Iris pigment epithelial cell (primary cell): ENCODE measurements at regions not wholly inside any gene's neighbourhood (a gene's known extent, or its start where the extent isn't known, plus 50 kb on each side); places are given as distances from the start of the nearest gene placed in this dataset.
"Not testable (repeated sequence)": the region's sequence is repeated elsewhere in the genome, so short reads cannot be mapped to it uniquely, and the experiment has no call there.

ENCODE experiments used
- DNase-seq: peaks from one replicate; pipeline ENCODE4 v3.0.0-alpha.2; 2011; ENCODE audit warnings: low read depth

DNA sequence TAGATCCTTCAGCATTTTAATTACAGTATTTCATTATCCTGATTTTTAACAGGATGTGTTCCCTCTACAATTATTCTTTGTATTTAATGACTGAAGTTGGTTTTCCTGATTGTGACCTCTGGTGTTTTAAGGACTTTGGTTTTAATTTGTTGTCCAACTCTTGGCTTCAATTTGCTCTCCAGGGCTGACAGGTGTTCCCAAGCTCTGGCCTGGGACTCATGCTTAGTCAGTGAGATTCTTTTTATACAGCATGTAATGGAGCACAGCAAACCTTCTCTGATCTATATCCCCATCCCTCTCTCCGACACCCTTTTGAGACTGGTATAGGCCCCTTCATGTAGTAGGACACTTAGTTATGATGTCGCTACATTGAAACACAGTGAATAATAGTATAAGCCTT is 896.3 kb downstream of the TSN start:
- DNase-seq: no peak

DNA sequence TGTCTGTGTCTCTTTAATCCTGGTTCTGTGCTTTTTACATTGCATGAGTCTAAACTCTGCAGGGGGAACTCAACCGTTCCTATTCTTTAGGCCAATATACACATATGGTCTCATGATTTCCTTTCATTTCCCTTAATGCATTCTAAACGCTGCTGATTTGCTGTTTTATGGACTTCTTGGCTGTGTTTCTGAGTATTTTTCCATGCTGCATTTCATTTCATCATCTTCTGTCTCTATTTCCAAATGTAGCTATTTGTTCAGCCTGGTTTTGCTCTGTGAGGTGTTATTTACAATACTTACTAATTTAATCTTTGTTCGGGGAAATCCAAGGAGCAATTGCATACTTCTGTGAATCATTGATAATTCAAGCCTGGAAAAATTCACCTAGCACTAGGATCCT is 897.2 kb downstream of the TSN start:
- DNase-seq: no peak

DNA sequence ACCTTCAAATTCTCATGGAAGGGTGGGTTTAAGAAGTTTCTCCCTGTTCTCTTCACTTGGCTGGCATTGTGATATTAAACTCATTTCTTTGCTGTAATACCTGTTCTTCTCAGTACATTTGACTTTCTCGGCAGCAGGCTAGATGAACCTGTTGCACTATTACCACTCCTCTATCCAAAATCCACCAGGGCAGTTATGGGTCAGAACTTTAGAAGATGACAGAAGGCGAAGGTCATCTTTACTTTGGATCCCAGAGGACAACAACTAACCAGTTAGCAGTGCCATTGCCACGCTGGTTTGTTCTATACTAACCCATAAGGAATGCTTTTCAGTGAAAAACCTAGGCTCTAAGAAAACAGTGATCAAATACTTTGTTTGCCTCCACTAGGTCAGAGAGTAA is 901.0 kb downstream of the TSN start:
- DNase-seq: no peak

DNA sequence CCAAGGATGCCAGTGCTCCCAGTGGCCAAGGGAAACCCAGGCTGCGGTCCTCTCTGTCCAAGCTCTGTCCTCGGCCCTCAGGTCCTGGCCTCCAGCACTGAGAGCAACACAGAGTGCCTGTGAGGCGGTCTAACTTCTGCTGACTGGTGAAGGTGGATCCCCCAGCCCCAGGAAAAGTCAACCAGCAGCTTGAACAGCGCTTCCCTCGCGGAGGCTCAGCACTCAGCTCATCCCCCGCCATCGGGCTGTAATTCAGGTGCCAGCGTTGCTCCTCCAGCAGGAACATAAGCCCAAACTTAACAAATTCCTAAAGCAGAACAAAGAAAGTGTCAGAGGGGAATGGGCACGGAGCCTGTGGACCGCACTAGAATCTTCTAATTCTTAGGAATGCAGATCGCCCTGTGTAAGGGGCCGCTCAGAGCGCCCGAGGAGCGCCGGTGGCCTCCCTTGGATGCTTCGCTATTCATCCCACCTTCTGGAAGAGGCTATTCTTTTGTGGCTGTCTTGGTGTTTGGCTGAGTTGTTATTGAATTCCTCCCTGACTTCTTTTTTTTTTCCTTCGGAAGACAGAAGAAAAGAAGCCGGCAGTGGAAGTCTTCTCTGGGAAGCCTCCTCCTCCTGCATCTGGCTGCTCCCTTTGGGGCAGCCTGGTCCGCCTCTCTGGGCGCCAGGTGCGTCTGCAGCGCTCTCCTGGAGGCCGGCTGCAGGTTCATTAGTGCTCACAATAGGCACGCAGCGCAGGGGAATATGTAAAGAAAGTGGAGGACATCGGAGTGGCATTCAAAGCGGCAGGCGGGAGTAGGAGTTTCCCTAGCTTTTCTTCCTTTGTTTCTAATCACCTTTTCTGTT is 905.6 kb downstream of the TSN start:
- DNase-seq: no peak

DNA sequence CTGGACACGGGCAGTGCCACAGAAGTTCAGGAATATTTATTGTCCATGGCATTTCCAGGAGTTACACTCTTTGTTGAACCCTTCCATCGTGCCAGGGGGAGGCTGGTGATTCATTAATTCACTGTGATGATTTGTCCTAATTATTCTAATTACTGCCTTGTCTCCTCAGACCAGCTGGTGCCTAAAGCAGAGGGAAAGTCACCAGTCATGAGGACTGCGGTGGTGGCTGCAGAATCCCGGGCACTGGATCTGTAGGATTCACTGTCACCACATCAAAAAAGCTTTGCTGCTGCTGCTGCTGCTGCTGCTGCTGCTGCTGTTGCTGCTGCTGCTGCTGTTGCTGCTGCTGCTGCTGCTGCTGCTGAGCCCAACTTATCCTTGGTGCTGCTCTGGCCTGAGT is 908.2 kb downstream of the TSN start:
- no peak for DNase-seq

DNA sequence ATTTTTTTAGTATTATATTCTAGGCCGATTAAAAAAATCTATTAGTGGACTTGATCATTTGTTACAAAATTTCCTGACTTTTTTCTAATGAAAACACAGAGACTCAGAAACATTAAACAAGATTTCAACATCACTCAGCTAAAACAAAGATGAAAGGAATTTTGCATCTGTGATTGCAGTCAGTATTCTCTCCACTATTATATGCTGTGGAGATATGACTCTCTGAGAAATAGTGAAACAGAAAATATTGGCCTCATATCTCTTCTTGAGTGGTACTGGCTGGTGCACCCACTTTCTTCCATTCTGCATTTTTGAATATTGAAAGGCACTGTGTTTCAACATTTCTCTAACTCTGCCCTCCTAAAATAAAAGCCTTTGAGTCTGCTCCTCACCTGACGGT is 914.2 kb downstream of the TSN start:
- no peak for DNase-seq

DNA sequence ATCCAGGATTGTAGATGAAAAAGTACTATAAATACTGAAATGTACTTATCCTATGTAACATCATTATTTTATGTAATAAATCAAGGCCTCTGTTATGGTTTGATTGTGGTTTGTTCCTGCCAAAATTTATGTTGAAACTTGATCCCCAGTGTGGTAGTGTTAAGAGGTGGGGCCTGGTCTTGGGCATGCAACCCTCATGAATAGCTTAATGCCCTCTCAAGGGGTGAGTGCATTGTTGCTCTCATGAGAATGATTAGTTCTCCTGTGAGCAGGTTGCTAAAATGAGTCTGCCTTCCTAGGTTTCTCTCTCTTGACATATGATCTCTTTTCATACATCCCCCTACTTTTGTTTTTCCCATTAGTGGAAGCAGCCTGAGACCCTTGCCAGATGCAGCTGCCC is 915.4 kb downstream of the TSN start:
- no peak for DNase-seq

DNA sequence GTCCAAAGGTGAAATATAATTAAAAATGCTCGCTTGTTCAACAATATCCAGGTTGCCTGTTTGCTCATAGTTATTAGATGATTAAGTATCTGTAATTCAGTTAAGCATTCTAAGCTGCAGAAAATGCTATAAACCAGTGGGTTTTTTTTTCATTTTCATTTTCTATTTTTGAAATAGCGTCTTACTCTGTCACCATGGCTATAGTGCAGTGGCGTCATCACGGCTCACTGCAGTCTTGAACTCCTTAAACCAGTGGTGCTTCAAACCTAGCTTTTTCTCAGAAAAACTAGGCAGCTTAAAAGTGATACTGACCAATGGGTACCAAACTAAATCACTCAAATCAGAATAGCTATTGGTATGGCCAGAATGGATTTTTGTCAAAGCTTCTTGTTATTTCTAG is 925.2 kb downstream of the TSN start:
- DNase-seq: no peak

DNA sequence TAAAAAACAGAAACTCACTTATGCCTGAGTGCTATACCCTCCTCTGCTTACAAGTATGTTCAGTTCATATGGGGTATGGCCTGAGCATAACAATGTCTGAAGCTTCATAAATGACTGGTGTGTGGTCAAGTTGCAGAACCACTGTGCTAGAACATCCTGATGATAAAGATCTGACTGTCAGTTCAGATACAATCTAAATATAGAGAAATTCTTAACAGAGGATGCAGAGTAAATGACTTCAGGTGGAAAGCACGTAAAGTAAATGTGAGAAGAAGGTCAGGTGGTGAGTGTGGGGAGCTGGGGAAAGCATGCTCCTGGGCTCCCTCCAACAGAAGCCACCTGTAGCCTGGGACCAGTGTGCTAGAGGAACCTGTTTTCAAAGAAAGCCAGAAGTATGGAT is 926.2 kb downstream of the TSN start:
- DNase-seq: no peak

DNA sequence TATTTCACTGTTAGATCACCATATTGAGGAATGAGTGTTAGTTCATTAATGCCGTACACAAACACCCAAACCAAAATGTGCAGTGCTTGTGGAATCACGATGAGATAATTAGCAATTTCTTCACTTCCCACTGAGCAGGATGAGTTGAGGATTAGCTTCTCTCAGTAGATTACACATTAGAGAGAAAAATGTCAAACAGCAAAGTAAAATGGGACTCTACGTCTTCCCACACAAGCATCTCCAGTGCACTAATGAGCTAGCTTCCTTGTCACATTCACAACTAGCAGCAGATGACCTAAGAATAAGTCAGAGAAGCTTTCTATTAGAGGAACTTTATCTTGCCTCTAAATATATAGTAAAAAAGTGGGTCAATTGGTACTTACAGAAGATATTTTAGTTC is 926.9 kb downstream of the TSN start:
- no peak for DNase-seq

DNA sequence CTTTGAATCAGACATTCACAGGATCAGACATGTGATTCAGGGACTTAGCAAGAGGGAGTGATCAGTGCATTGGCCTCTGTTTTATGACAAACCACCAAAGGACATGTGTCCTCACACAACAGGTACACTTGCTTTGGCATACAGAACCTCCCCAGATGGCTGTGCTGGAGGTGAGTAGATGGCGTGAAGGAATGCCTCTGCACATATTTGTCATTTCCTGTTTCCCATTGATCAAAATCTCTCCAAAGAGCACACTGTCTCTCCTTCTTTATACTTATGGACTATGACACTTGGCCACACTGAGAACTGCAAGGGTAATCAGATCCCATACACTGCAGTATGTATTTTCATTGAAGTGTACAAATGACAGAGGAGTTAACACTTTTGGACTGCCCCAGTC is 927.6 kb downstream of the TSN start:
- no peak for DNase-seq

DNA sequence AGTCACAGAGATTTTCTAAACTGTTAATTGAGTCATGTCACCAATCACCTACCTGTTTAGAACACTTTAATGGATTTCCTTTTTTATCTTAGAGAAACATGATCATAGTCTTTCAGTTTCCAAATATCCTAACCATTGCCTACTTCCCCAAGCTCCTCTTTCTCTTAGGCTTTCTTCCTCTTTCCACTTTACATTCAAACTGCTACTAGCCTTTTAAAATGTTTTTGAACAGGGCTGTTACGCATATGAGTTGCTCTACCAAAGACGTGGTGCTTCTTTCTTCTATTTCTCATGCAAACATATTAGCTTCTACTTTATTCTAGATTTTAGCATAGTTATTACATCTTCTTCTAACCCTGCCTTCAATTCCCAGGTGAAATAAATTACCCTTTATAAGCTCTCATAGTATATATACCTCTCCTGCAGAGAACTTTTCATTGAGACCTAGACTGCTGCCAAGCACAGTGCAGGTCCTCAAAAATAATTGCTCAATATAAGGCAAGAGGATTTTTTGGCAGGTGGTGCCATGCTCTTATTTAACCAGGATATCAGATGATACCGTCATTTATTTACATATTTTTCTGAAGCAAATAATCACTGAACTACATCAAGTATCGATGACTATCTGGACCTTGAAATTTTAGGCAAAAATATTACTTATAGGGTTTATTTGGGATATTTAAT is 937.1 kb downstream of the TSN start:
- no peak for DNase-seq

DNA sequence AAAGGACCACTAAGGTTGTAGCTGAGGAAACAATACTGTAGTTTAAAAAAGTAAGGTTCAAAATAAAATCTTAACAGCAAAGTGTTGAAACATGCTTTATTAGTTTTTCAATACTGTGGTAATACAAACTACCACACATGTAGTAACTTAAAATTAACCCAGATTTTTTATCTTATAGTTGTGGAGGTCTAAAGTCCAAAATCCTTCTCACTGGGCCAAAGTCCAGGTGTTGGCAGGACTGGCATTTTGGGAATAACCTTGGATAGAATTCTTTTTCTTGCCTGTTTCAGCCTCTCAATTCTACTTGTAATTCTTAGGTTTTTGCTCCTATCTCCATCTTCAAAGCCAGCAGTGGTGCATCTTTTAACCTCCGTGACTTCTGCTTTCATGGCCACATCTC is 942.0 kb downstream of the TSN start:
- DNase-seq: no peak

DNA sequence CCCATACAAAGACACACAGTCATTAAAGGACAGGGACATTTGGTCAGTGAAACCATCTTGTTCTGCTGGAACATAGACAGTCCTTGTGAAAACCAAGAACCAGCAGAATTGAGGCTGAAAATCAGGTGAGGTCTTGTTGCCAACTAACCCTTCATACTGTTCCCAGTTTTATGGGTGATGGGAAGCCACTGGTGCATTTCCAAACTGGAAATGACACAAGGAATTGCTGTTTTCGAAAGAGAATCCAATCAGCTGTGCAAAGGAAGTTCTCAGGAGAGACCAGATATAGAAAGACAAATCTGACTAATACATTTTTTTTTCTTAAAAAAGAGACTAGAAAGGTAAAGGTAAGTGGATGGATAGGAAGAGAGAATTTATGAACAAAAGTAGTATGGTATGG is 948.2 kb downstream of the TSN start:
- no peak for DNase-seq

DNA sequence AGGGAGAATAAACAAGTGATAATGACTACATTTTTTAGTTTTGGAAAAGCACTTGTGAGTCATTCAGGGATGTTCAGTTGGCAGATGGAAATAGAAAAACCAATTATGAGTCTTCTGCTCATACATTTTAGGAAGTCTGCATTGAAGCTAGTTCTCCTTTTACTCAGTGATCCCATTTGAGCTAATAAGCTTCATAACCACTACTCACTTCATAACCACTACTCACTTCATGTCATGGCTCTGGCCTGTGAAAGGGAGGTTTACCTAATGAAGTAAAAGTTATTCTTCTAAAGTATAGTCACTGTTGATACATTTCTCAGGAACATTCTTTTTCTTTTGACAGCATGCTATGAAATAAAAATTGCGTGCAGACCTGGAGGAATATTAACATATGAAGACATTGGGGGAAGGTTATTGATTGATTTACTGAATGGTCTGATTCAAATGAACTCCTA is 948.7 kb downstream of the TSN start:
- no peak for DNase-seq

DNA sequence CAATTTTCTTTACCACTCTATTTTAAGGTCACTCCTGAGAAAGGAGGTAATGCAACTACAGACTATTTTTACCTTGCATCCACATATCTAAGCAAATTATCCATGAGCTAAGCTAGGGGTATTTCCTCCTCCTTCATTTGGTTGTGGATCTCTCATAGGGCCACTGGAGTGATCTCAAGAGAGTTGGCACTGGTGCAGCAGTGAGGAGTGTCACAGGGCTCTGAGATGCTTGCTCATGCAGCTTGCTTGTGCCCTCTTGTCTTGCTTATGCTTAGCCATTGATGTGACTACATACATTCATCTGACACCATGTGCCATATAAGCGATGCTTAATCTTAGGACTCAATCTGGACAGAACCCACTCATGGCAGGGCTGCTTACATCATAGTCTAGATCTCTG is 950.3 kb downstream of the TSN start:
- no peak for DNase-seq

DNA sequence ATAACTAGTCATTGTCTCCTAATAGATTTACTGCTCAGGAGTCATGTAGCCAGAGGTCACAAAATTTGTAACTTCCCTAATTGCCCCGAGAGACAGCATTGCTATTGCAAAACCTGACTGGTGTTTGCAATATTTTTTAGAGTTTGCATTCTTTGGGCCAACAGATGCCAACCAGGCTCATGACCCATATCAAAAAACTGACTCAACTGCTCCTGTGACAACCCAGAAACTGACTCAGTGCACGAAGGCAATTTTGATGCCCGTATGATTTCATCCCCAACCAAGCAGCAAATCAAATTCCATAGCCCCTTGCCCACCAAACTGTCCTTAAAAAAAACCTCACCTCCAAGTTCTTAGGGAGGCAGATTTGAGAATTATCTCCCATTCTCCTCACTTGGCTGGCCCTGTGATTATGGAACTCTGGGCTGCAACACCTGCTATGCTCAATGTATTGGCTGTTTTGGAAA is 951.3 kb downstream of the TSN start:
- no peak for DNase-seq

DNA sequence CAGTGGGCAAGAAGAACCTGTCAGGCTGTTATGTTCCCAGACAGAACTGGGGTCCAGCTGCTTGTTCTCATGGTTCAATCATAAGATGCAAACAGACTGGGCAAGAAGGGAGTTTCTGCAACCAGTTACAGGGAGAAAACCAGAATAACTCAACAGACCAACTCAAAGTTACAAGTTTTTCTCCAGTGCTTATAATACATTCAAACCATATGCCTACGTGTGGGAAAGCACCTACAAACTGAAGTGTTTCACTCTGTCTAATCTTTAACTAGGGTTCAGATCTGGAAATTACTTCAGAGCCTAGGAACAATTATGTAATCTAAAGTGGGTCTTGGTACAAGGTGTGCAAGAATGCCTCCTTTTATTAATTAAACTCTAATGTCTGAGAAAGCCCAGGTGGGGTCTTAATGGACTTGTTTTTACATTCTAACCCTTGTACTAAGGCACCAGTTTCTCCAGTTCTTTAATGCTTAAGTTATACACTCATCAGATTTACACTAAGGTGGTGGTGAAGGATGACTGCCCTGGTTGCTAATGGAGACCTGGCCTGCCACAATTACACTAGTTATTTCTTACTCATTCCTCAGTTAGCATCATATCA is 951.9 kb downstream of the TSN start:
- DNase-seq: no peak

DNA sequence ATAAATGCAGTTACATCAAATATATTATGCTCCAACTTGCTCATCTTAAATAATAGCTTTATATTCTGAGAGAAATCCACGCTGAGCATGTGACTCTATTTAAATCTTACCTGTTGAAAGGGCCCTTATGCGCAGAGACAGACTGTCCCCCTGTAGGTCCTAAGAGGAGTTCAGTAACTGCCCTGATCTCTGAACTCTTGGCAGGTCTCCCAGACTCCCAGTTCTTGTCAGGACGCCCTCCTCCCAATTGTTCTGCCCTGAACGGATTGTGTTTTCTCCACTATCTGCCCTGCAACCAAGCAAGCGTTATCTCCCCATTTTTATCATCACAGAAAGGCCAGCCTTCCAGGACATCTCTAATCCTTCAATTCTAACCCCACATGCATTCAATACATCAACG is 954.6 kb downstream of the TSN start:
- DNase-seq: no peak

DNA sequence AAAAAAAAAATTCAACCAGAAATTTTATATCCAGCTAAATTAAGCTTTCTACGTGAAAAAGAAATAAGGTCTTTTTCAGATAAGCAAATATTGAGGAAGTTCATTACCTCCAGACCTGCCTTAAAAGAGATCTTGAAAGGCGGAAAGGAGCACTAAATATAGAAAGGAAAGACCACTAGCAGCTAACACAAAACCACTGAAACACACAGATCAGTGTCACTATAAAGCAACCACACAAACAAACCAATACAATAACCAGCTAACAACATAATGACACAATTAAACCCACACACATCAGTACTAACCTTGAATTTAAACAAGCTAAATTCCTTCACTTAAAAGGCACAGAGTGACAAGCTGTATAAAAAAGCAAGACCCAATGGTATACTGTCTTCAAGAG is 958.3 kb downstream of the TSN start:
- DNase-seq: no peak

DNA sequence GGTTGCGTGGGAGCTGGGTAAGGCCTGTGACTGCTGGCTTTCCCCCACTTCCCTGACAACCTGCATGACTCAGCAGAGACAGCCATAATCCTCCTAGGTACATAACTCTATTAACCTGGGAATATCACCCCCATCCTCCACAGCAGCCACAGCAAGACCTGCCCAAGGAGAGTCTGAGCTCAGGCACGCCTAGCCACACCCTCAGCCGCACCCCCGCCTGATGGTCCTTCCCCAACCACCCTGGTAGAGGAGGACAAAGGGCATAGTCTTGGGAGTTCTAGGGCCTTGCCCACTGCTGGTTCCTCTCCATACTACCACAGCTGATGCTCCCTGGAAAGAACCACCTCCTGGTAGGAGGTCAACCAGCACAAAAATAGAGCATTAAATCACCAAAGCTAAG is 965.4 kb downstream of the TSN start:
- DNase-seq: not testable (repeated sequence)

DNA sequence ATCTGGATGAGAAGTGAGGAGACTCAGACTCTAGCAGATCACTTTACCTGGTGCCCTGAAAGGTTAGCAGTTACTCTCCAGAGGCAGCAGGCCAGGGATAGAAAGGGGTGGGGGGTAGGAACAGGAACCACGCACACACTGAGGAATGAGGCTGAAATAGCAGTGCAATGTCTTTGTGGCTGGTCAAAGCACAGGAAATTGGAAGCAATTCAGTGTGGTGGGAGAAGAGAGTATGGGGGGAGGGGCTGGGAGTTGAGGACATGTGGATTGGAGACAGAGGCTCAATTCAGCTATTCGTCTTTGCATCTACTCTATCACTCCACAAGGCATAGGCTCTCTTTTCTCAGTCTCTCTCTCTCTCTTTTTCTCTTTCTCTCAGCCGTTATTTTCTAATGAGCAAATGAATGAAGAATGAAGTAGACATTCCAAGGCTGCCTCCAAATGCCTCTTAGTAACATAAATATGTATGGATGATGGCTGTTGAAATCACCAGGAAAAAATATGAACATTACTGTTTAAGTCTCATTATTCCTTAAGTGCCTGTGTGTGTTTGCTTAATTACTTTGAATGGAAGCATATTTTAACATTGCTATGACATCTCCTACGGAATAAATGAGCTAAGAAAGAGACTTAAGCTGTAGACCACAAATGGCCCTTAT is 979.4 kb downstream of the TSN start:
- DNase-seq: peak; percentile 48

DNA sequence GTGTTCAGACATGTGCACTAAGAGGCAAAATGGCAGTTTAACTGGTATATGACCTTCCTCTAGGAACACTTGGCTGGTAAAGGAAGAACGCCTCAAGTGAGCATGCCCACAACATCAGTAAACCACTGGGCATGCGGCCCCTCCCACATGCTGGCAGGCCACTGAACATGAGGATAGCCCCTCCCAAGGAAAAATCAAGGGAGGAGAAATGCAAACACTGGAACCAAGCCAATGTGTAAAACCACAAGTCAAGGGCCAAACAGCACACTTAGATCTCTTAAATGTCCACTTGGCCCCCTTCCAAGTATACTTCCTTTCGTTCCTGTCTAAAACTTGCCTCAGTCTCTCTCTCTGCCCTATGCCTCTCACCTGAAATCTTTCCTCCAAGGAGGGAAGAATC is 980.8 kb downstream of the TSN start:
- peak; percentile 40 for DNase-seq
